Left lung (tissue), 4 donors: ENCODE measurements at regions not wholly inside any gene's neighbourhood (a gene's known extent, or its start where the extent isn't known, plus 50 kb on each side); places are given as distances from the start of the nearest gene placed in this dataset.

Experiments
- ATAC-seq: fragments of 200-7000 bp; cut with Tn5 transposase; one replicate; pipeline ENCODE4 v1.9.1; 2020; ENCODE audit warnings: moderate library complexity
- DNase-seq, 4 donors: peaks; one replicate each; pipeline ENCODE4 v3.0.0-alpha.2; 2013 to 2020
- H3K27ac ChIP-seq, 2 donors: fragments of 200-600 bp; sonication (generic) in 1 of 2; one replicate each; pipeline versions ENCODE4 v1.5.0 to v1.8.0; 2020 to 2021
- H3K27me3 ChIP-seq, 2 donors: fragments of 200-600 bp; sonication (generic) in 1 of 2; one replicate each; pipeline versions ENCODE4 v1.5.0 to v1.8.0; 2020 to 2021
- H3K36me3 ChIP-seq, 2 donors: fragments of 200-600 bp; sonication (generic) in 1 of 2; one replicate each; pipeline versions ENCODE4 v1.5.0 to v1.8.0; 2020 to 2021
- H3K4me1 ChIP-seq, 2 donors: fragments of 200-600 bp; one replicate each; pipeline ENCODE4 v1.8.0; 2021
- H3K4me3 ChIP-seq, 2 donors: fragments of 200-600 bp; sonication (generic) in 1 of 2; one replicate each; pipeline versions ENCODE4 v1.5.0 to v1.8.0; 2020 to 2021; ENCODE audit warnings: mild to moderate bottlenecking in 1 of 2
- H3K9me3 ChIP-seq, 2 donors: fragments of 200-600 bp; sonication (generic) in 1 of 2; one replicate each; pipeline versions ENCODE4 v1.5.0 to v1.8.0; 2020 to 2021
- CTCF ChIP-seq, 2 donors: fragments of 200-600 bp; sonication (generic) in 1 of 2; IDR thresholded peaks; one replicate each; pipeline versions ENCODE4 v1.5.0 to v1.8.0; 2021; ENCODE audit warnings: antibody characterized with exemption in 2 of 2
- intact Hi-C, 2 donors: fragments of 100-400 bp; cut with DNase I; formaldehyde crosslinking; loops; one replicate each; pipeline versions ENCODE4 v1.11.2 to v1.14.2; 2022
- donor health status: DM: no; HTN: yes; CAD: no.
- donor health status: DM: no; HTN: no; CAD: no.

- ATAC-seq (no peak), DNase-seq (peak in 1 of 4 donors; percentile 53)
- Histone ChIP-seq H3K27me3 (no peaks in the 10 kb centered on the region), H3K4me3 (no peak overlapping the region), H3K27ac (no peak overlapping the region), H3K4me1 (no peaks in the 10 kb centered on the region), H3K9me3 (peaks cover 0 to 10% of the 10 kb centered on the region in 2 donors), H3K36me3 (no peaks in the 10 kb centered on the region)
- intact Hi-C loops: no loop called here
- TF ChIP-seq CTCF (IDR thresholded peaks at IDR 0.05): no peak
Measured at GRCh38 chr12:24584032-24584675, 364.7 kb downstream of the BCAT1 start.

DNA sequence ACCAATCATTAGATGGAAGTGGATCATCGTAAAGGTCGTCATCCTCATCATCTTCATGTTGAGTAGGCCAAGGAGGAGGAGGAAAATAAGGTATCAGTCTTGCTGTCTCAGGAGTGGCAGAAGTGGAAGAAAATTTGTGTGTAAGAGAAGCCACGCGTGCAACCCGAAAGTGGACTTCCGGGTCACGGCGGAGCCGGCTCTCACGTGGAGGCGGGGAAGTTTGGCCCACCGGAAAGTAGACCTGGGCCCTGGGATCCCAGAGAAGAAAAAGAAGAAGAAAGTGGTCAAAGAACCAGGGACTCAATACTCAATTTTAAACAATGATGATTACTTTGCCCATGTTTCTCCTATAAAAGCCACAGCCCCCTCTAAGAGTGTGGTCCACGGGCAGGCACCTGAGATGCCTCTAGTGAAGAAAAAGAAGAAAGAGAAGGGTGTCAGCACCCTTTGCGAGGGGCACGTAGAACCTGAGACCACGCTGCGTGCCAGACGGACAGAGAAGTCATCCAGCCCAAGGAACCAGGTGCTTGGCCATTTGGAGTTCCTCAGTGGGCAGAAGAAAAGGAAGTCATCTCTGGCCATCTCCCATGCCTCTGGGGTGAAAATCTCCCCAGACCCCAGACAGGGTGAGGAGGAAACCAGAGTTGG is 365.8 kb downstream of the BCAT1 start:
- TF ChIP-seq CTCF (IDR thresholded peaks at IDR 0.05): no peak
- no peak overlapping the region for H3K27ac ChIP-seq
- H3K4me3 ChIP-seq: no peak overlapping the region
- H3K9me3 ChIP-seq: peaks cover 0 to 10% of the 10 kb centered on the region in 2 donors
- H3K4me1 ChIP-seq: no peaks in the 10 kb centered on the region
- no peak for DNase-seq
- intact Hi-C loops: no loop called here
- H3K36me3 ChIP-seq: no peaks in the 10 kb centered on the region
- no peak for ATAC-seq
- H3K27me3 ChIP-seq: no peaks in the 10 kb centered on the region

GRCh38 chr12:24574538-24574937 is 374.4 kb downstream of the BCAT1 start:
- Histone ChIP-seq H3K27ac (no peak overlapping the region), H3K36me3 (no peaks in the 10 kb centered on the region), H3K27me3 (no peaks in the 10 kb centered on the region), H3K9me3 (no peaks in the 10 kb centered on the region), H3K4me1 (no peaks in the 10 kb centered on the region), H3K4me3 (no peak overlapping the region)
- intact Hi-C loops: no loop called here
- ATAC-seq (no peak), DNase-seq (no peak)
- TF ChIP-seq CTCF (IDR thresholded peaks at IDR 0.05): no peak

DNA sequence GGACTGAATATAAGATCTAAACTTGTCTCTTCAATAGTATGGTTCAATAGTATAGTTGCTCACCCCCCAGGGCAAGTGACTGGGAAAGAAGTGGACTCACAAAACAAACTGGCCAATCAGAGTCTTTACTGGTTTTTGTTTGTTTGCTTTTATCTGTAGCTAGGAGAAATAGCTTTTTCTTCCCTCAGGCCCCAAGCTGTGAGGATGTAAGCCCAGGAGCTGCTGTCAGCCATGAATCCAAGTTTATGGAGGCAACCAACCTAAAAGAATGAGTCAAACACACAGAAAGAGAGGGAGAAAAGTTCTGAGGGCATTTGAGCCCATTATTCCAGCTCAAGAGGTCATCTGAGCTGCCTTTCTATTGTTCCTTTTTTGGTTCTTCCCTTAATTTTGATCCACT is 375.3 kb downstream of the BCAT1 start:
- DNase-seq: no peak
- H3K9me3 ChIP-seq: no peaks in the 10 kb centered on the region
- intact Hi-C loops: no loop called here

More for the DNA sequence above, 375.3 kb downstream of the BCAT1 start:
- no peaks in the 10 kb centered on the region for H3K4me1 ChIP-seq
- H3K27me3 ChIP-seq: no peaks in the 10 kb centered on the region
- no peak for TF ChIP-seq CTCF (IDR thresholded peaks at IDR 0.05)
- no peak overlapping the region for H3K27ac ChIP-seq
- no peak overlapping the region for H3K4me3 ChIP-seq
- ATAC-seq: no peak
- H3K36me3 ChIP-seq: no peaks in the 10 kb centered on the region
